ENCODE measurements at regions not wholly inside any gene's neighbourhood (a gene's known extent, or its start where the extent isn't known, plus 50 kb on each side); places are given as distances from the start of the nearest gene placed in this dataset.

DNA sequence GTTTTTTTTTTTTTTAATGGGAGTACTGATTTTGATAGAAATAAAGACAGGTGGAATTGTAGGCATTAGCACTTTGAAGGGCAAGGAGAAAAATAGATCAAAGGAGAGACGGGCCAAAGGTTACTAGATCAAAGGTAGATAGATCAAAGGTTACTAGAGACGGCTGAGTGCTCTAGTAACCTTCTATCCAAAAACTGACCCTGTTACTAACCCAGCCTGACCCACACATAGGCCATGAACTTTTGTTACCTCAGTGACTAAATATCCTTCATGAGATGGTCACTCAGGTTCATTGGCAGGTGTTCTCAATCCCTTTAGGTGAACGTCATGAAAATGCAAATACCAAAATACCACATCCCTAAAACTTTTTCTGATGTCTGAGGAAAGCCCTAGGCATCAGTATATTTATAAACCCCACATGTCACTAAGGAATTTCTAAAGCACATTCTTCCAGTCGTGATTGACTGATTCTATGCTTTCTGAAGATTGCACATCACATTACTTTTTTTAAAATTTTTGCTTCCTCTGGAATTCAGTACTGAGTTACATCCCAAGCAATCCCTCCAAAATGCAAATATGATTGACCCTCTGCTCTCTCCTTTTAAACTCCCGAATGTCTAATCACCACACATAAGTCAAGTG is 772.7 kb downstream of the BRINP1 start:
- H3K4me1 ChIP-seq (ENCODE audit: insufficient read depth, low read length), result no peaks in the 10 kb centered on the region
- no peaks in the 10 kb centered on the region for H3K79me2 ChIP-seq (ENCODE audit: insufficient read depth, low read length)
- H3K14ac ChIP-seq (ENCODE audit: insufficient read depth, low read length), result no peak overlapping the region
- no peak overlapping the region for H4K91ac ChIP-seq (ENCODE audit: insufficient read length, low read depth, low read length)
- H3K56ac ChIP-seq (ENCODE audit: insufficient read length, low read depth, low read length), result no peak overlapping the region
- peaks cover 2 to 10% of the 10 kb centered on the region in 2 experiments; a peak in 3 of 4 replicates for H3K4me1 Mint-ChIP-seq
- no peak overlapping the region for H4K8ac ChIP-seq (replicated peaks; ENCODE audit: insufficient read length, low read depth, low read length)
- H4K20me1 ChIP-seq (ENCODE audit: control insufficient read depth, insufficient read depth, insufficient read length), result no peaks in the 10 kb centered on the region
- no peaks in the 10 kb centered on the region for H3K23me2 ChIP-seq (ENCODE audit: insufficient read length, low read depth, low read length, poor library complexity, severe bottlenecking)
- H2AK5ac ChIP-seq (ENCODE audit: insufficient read length, low read length), result no peak overlapping the region
- no peak overlapping the region for H3K4me3 Mint-ChIP-seq
- H3K27ac Mint-ChIP-seq, result no peak overlapping the region
- no peaks in the 10 kb centered on the region for H3K9me3 Mint-ChIP-seq
- H3K4ac ChIP-seq (ENCODE audit: low read depth, low read length), result no peak overlapping the region
- H3K27me3 ChIP-seq (ENCODE audit: insufficient read depth, low read length), result no peaks in the 10 kb centered on the region
- DNase-seq, result no peak
- no peaks in the 10 kb centered on the region for H3K27me3 Mint-ChIP-seq (ENCODE audit: low read depth)
- no peak overlapping the region for H2BK12ac ChIP-seq (ENCODE audit: insufficient read length, low read depth, low read length)
- H3T11ph ChIP-seq (ENCODE audit: low read length), result no peak overlapping the region
- no peak overlapping the region for H3K23ac ChIP-seq (ENCODE audit: insufficient read length, low read depth, low read length)
- no CpG with 5 or more reads among the region's 5 CpGs for WGBS (ENCODE audit: extremely low coverage, insufficient read length, low lambda C conversion rate)
- H2BK20ac ChIP-seq (ENCODE audit: low read depth, low read length, poor library complexity, severe bottlenecking), result no peak overlapping the region
- H3K79me1 ChIP-seq (ENCODE audit: insufficient read depth, low read depth, low read length, poor library complexity, severe bottlenecking), result no peaks in the 10 kb centered on the region
- H2AFZ ChIP-seq (ENCODE audit: low read length), result no peak overlapping the region
- H3K18ac ChIP-seq (ENCODE audit: insufficient read length, low read depth, low read length), result no peak overlapping the region
- H3K36me3 Mint-ChIP-seq (ENCODE audit: insufficient read depth in 1 of 3, low read depth in 3 of 3), result no peaks in the 10 kb centered on the region
- H2BK5ac ChIP-seq (ENCODE audit: insufficient read length, low read length), result no peak overlapping the region
- no peak overlapping the region for H2BK15ac ChIP-seq (ENCODE audit: low read depth, low read length)
- H3K9me3 ChIP-seq (ENCODE audit: control insufficient read depth, low read depth, low read length), result no peaks in the 10 kb centered on the region
- H3K9ac ChIP-seq (ENCODE audit: extremely low read depth, insufficient read length, low read length), result no peak overlapping the region
- H4K5ac ChIP-seq (ENCODE audit: insufficient read length, low read depth, low read length), result no peak overlapping the region
- H2BK120ac ChIP-seq (ENCODE audit: low read depth, low read length, poor library complexity, severe bottlenecking), result no peak overlapping the region
- H3K4me2 ChIP-seq (ENCODE audit: insufficient read depth, insufficient read length, low read length), result no peak overlapping the region
- TF ChIP-seq, protein P1, sequence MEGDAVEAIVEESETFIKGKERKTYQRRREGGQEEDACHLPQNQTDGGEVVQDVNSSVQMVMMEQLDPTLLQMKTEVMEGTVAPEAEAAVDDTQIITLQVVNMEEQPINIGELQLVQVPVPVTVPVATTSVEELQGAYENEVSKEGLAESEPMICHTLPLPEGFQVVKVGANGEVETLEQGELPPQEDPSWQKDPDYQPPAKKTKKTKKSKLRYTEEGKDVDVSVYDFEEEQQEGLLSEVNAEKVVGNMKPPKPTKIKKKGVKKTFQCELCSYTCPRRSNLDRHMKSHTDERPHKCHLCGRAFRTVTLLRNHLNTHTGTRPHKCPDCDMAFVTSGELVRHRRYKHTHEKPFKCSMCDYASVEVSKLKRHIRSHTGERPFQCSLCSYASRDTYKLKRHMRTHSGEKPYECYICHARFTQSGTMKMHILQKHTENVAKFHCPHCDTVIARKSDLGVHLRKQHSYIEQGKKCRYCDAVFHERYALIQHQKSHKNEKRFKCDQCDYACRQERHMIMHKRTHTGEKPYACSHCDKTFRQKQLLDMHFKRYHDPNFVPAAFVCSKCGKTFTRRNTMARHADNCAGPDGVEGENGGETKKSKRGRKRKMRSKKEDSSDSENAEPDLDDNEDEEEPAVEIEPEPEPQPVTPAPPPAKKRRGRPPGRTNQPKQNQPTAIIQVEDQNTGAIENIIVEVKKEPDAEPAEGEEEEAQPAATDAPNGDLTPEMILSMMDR (conservative IDR thresholded peaks at IDR 0.05), result no peak
- no peak overlapping the region for H3K27ac ChIP-seq (ENCODE audit: insufficient read length, low read depth, low read length)

All from H9 (cell line).